ENCODE measurements at regions not wholly inside any gene's neighbourhood (a gene's known extent, or its start where the extent isn't known, plus 50 kb on each side); places are given as distances from the start of the nearest gene placed in this dataset.

DNA sequence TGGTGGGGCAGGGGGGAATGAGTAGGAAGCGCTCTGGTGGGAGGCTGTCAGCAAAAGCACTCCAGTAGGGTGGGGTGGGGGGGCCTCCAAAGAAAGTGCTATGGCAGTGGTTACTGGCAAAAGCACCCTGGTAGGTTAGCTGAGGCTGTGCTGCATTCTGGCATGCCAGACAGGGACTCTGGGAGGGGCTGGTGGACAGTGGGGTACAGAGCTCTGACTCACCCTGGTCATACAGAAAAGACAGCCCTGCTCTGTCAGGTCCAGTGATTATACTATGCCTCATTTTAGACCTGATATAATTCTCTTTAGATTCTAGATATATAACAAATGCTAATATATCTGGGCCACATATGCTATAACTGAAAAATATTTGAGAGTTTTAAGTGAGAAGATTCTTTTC is 82.8 kb upstream of the CPNE4 start:
- no peak for TF ChIP-seq ZKSCAN1 (IDR thresholded peaks at IDR 0.05; ENCODE audit: low read length)
- TF ChIP-seq, protein P1, sequence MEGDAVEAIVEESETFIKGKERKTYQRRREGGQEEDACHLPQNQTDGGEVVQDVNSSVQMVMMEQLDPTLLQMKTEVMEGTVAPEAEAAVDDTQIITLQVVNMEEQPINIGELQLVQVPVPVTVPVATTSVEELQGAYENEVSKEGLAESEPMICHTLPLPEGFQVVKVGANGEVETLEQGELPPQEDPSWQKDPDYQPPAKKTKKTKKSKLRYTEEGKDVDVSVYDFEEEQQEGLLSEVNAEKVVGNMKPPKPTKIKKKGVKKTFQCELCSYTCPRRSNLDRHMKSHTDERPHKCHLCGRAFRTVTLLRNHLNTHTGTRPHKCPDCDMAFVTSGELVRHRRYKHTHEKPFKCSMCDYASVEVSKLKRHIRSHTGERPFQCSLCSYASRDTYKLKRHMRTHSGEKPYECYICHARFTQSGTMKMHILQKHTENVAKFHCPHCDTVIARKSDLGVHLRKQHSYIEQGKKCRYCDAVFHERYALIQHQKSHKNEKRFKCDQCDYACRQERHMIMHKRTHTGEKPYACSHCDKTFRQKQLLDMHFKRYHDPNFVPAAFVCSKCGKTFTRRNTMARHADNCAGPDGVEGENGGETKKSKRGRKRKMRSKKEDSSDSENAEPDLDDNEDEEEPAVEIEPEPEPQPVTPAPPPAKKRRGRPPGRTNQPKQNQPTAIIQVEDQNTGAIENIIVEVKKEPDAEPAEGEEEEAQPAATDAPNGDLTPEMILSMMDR (CRISPR knock-in tag; IDR thresholded peaks at IDR 0.05): no peak
- no peak for TF ChIP-seq KDM5B (CRISPR knock-in tag; IDR thresholded peaks at IDR 0.05; ENCODE audit: borderline replicate concordance)
- TF ChIP-seq HDAC6 (IDR thresholded peaks at IDR 0.05; ENCODE audit: low read depth, low read length): no peak
- no peak for TF ChIP-seq HDAC1 (CRISPR knock-in tag; IDR thresholded peaks at IDR 0.05)
- TF ChIP-seq, protein P2, sequence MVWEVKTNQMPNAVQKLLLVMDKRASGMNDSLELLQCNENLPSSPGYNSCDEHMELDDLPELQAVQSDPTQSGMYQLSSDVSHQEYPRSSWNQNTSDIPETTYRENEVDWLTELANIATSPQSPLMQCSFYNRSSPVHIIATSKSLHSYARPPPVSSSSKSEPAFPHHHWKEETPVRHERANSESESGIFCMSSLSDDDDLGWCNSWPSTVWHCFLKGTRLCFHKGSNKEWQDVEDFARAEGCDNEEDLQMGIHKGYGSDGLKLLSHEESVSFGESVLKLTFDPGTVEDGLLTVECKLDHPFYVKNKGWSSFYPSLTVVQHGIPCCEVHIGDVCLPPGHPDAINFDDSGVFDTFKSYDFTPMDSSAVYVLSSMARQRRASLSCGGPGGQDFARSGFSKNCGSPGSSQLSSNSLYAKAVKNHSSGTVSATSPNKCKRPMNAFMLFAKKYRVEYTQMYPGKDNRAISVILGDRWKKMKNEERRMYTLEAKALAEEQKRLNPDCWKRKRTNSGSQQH (CRISPR knock-in tag; IDR thresholded peaks at IDR 0.05; ENCODE audit: low read depth): no peak
- no peak for TF ChIP-seq MATR3 (CRISPR knock-in tag; IDR thresholded peaks at IDR 0.05)
- no peak for TF ChIP-seq RCOR2 (CRISPR knock-in tag; IDR thresholded peaks at IDR 0.05)
- TF ChIP-seq ZKSCAN8 (CRISPR knock-in tag; IDR thresholded peaks at IDR 0.05; ENCODE audit: borderline replicate concordance): no peak
- no peak for TF ChIP-seq BCL6 (CRISPR knock-in tag; IDR thresholded peaks at IDR 0.05)
- TF ChIP-seq, protein P3, sequence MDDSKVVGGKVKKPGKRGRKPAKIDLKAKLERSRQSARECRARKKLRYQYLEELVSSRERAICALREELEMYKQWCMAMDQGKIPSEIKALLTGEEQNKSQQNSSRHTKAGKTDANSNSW (CRISPR knock-in tag; IDR thresholded peaks at IDR 0.05; ENCODE audit: borderline replicate concordance): no peak
- no peak for TF ChIP-seq CENPX (CRISPR knock-in tag; IDR thresholded peaks at IDR 0.05)
- TF ChIP-seq EHMT2 (IDR thresholded peaks at IDR 0.05; ENCODE audit: borderline replicate concordance, low read depth, low read length): no peak
- no peak for TF ChIP-seq GABPA (IDR thresholded peaks at IDR 0.05; ENCODE audit: low read depth, low read length)
- TF ChIP-seq GABPA (CRISPR knock-in tag; IDR thresholded peaks at IDR 0.05; ENCODE audit: low read depth): no peak

Measured in HepG2 (cell line).